Suprapubic skin (tissue), 4 donors: ENCODE measurements at regions not wholly inside any gene's neighbourhood (a gene's known extent, or its start where the extent isn't known, plus 50 kb on each side); places are given as distances from the start of the nearest gene placed in this dataset.

Source experiments
- DNase-seq, 2 donors: peaks; one replicate each; pipeline ENCODE4 v3.0.0-alpha.2; 2019; ENCODE audit warnings: low spot score in 2 of 2
- H3K27ac ChIP-seq: fragments of 200-600 bp; sonication (generic); one replicate; pipeline ENCODE4 v1.5.1; 2019
- H3K27me3 ChIP-seq: fragments of 200-600 bp; sonication (generic); one replicate; pipeline ENCODE4 v1.5.1; 2019
- H3K36me3 ChIP-seq: fragments of 200-600 bp; sonication (generic); one replicate; pipeline ENCODE4 v1.5.1; 2019
- H3K4me1 ChIP-seq: fragments of 200-600 bp; sonication (generic); one replicate; pipeline ENCODE4 v1.5.1; 2019
- H3K4me3 ChIP-seq: fragments of 200-600 bp; sonication (generic); one replicate; pipeline ENCODE4 v1.5.1; 2019; ENCODE audit warnings: mild to moderate bottlenecking
- H3K9me3 ChIP-seq: fragments of 200-600 bp; sonication (generic); one replicate; pipeline ENCODE4 v1.5.1; 2019
- EP300 ChIP-seq: sonication (generic); formaldehyde crosslinking; IDR thresholded peaks from one replicate; pipeline ENCODE4 v1.6.1; 2017; ENCODE audit warnings: antibody characterized with exemption
- POLR2A ChIP-seq, 2 donors: fragments of 450-650 bp; IDR thresholded peaks; one replicate each; pipeline ENCODE4 v1.6.1; 2017; ENCODE audit warnings: antibody characterized with exemption in 2 of 2, mild to moderate bottlenecking in 2 of 2, moderate library complexity in 2 of 2
- POLR2AphosphoS5 ChIP-seq, 3 donors: sonication (generic); formaldehyde crosslinking; IDR thresholded peaks; one replicate each; pipeline ENCODE4 v1.6.1; 2017; ENCODE audit warnings: antibody characterized with exemption in 3 of 3
- WGBS: methylation state at CpG from one replicate; pipeline ENCODE4 v1.1.5; 2018; 5-methylcytosine and 5-hydroxymethylcytosine counted together
- TF ChIP-seq, protein P1 (sequence below), 2 donors: fragments of 200-600 bp in 1 of 2; fragments of 450-650 bp in 1 of 2; sonication (generic) in 1 of 2; IDR thresholded peaks; one replicate each; pipeline ENCODE4 v1.5.1; 2016 to 2019; ENCODE audit warnings: antibody characterized with exemption in 2 of 2, mild to moderate bottlenecking in 1 of 2, moderate library complexity in 1 of 2

DNA sequence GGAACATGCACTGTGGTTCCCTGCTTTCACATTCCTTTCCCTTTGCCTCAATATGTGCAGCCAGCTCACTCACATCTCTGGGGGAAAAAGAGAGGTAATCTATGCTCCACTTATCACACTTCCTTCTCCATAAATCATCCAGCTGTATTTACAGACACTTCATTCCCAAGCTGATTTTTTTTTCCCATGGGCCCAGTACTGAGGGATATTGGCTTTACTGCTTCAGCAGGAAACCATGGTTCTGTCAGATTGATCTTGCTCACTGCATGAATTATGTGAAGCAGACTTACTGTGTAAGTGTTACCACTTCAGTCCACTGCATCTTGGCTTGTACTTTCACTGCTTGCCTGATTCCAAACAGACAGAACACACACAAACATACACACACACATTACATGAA is 555.6 kb downstream of the CCER1 start:
- TF ChIP-seq POLR2AphosphoS5 (IDR thresholded peaks at IDR 0.05) (no peak), EP300 (no peak), POLR2A (IDR thresholded peaks at IDR 0.05) (no peak)
- TF ChIP-seq, protein P1, sequence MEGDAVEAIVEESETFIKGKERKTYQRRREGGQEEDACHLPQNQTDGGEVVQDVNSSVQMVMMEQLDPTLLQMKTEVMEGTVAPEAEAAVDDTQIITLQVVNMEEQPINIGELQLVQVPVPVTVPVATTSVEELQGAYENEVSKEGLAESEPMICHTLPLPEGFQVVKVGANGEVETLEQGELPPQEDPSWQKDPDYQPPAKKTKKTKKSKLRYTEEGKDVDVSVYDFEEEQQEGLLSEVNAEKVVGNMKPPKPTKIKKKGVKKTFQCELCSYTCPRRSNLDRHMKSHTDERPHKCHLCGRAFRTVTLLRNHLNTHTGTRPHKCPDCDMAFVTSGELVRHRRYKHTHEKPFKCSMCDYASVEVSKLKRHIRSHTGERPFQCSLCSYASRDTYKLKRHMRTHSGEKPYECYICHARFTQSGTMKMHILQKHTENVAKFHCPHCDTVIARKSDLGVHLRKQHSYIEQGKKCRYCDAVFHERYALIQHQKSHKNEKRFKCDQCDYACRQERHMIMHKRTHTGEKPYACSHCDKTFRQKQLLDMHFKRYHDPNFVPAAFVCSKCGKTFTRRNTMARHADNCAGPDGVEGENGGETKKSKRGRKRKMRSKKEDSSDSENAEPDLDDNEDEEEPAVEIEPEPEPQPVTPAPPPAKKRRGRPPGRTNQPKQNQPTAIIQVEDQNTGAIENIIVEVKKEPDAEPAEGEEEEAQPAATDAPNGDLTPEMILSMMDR (IDR thresholded peaks at IDR 0.05): no peak
- no peak for DNase-seq
- no peaks in the 10 kb centered on the region for H3K36me3 ChIP-seq
- H3K9me3 ChIP-seq: peaks cover 8% of the 10 kb centered on the region
- no peaks in the 10 kb centered on the region for H3K4me1 ChIP-seq
- H3K27ac ChIP-seq: no peak overlapping the region
- H3K27me3 ChIP-seq: no peaks in the 10 kb centered on the region
- no peak overlapping the region for H3K4me3 ChIP-seq

DNA sequence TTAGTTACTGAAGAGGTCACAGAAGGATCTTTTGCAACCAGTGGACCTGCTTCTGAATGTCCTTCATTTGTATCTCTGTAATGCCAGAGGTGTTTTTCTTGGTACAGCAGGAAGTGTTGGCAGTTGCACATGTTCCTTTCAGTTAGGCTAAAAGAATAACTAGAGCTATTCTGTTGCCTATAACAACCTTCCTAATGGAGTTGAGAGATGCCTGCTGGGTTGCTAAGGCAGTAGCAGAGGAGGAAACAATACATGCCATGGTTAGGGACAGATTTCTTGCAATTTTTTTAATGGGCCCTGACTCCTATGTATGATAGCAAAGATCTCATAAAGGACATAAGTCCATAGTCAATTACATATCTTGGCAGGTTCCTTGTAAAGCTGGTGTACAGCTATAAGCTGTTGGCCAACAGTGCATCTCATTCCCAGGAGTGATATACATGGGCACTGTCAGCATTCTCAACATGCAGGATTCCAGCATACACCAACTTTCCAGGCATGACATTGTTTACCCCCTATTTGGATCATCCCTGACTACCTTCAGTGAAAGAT is 556.6 kb downstream of the CCER1 start:
- no peak for DNase-seq
- Histone ChIP-seq H3K27ac (no peak overlapping the region), H3K27me3 (no peaks in the 10 kb centered on the region), H3K36me3 (no peaks in the 10 kb centered on the region), H3K4me1 (no peaks in the 10 kb centered on the region), H3K4me3 (no peak overlapping the region), H3K9me3 (peaks cover 8% of the 10 kb centered on the region)
- TF ChIP-seq EP300 (no peak), POLR2A (IDR thresholded peaks at IDR 0.05) (no peak), POLR2AphosphoS5 (IDR thresholded peaks at IDR 0.05) (no peak)
- TF ChIP-seq, protein P1 (IDR thresholded peaks at IDR 0.05): no peak

DNA sequence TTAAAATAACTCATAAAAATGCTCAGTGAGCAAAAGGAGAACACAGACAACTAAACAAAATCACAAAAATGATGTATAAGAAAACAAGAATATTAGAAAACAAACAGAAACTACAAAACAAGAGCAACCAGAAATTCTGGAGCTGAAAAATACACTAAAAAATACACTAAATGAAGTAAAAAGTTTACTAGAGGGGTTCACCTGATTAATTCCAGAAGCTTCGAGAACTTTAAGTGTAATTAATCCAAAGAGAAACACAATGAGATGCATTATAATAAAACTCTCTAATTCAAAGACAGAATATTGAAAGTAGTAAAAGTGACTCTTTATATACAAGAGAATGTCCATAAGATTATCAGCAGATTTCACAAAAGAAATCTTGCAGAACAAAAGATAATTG is 558.4 kb downstream of the CCER1 start:
- Histone ChIP-seq H3K4me3 (no peak overlapping the region), H3K4me1 (no peaks in the 10 kb centered on the region), H3K27me3 (no peaks in the 10 kb centered on the region), H3K36me3 (no peaks in the 10 kb centered on the region), H3K27ac (no peak overlapping the region), H3K9me3 (peaks cover 8% of the 10 kb centered on the region)
- TF ChIP-seq, protein P1 (IDR thresholded peaks at IDR 0.05): no peak
- no peak for TF ChIP-seq POLR2AphosphoS5 (IDR thresholded peaks at IDR 0.05)
- no peak for TF ChIP-seq EP300
- TF ChIP-seq POLR2A (IDR thresholded peaks at IDR 0.05): no peak
- DNase-seq: no peak
- 100% methylated on average over 1 of the region's 1 CpG for WGBS

DNA sequence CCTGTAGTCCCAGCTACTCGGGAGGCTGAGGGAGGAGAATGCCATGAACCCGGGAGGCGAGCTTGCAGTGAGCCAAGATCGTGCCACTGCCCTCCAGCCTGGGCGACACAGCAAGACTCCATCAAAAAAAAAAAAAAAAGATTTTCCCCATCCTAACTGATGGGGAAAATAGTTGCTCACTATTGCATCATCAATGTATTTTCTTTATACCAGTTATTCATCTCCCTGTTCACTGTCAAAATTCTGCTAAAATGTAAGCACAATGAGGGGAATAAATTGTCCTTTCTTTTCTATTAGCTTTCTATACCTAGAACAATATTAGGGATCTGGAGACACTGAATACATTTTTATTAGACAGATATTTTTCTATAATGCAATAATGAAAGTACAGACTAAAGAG is 561.3 kb downstream of the CCER1 start:
- Histone ChIP-seq H3K9me3 (peaks cover 8% of the 10 kb centered on the region), H3K27me3 (no peaks in the 10 kb centered on the region), H3K4me3 (no peak overlapping the region), H3K36me3 (no peaks in the 10 kb centered on the region), H3K27ac (no peak overlapping the region), H3K4me1 (no peaks in the 10 kb centered on the region)
- TF ChIP-seq, protein P1 (IDR thresholded peaks at IDR 0.05): no peak
- TF ChIP-seq POLR2AphosphoS5 (IDR thresholded peaks at IDR 0.05) (no peak), EP300 (no peak), POLR2A (IDR thresholded peaks at IDR 0.05) (no peak)
- DNase-seq: no peak
- 96% methylated on average over 5 of the region's 5 CpGs for WGBS

DNA sequence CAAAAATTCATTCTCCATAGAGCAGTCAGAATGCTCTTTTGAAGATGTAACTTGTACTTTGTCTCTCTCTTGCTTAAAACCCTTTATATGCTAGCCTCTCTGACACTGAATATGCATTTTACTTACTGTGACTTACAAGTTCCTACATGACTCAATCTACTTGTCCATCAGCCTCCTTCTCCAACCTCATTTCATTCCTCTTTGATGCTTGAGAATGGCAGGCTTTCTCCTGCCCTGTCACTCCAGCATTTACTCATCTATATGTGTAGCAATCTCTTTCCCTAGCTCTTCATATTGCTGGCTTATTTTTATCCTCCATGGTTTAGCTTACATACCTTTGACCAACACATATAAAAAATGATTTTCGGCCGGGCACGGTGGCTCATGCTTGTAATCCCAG is 561.9 kb downstream of the CCER1 start:
- 63% methylated on average over 3 of the region's 3 CpGs for WGBS
- Histone ChIP-seq H3K36me3 (no peaks in the 10 kb centered on the region), H3K4me3 (no peak overlapping the region), H3K27me3 (no peaks in the 10 kb centered on the region), H3K27ac (no peak overlapping the region), H3K9me3 (peaks cover 8% of the 10 kb centered on the region), H3K4me1 (no peaks in the 10 kb centered on the region)
- DNase-seq: no peak
- TF ChIP-seq POLR2AphosphoS5 (IDR thresholded peaks at IDR 0.05) (no peak), POLR2A (IDR thresholded peaks at IDR 0.05) (no peak), EP300 (no peak)
- TF ChIP-seq, protein P1 (IDR thresholded peaks at IDR 0.05): no peak
